ENCODE measurements at regions not wholly inside any gene's neighbourhood (a gene's known extent, or its start where the extent isn't known, plus 50 kb on each side); places are given as distances from the start of the nearest gene placed in this dataset.
"Not testable (repeated sequence)": the region's sequence is repeated elsewhere in the genome, so short reads cannot be mapped to it uniquely, and the experiment has no call there.

DNA sequence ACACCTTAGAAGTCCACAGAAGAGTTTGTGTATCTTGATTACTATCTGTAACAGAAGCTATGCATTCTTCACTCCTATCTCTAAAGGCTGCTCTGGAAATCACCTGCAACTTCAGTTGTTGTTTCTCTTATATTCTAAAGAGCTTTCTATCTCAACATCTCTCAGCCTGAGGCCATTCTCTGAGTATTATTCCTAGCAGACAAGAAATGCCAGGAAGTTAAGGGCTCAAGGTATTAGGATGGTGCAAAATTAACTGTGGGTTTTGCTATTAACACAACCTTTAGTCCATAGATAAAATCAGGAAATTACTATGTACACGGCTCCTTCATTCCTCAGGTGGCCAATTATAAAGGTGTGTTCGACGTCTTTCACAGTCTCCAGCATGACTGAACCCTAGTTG, 257.2 kb upstream of the ZNF337 start:
- TF ChIP-seq, protein P1, sequence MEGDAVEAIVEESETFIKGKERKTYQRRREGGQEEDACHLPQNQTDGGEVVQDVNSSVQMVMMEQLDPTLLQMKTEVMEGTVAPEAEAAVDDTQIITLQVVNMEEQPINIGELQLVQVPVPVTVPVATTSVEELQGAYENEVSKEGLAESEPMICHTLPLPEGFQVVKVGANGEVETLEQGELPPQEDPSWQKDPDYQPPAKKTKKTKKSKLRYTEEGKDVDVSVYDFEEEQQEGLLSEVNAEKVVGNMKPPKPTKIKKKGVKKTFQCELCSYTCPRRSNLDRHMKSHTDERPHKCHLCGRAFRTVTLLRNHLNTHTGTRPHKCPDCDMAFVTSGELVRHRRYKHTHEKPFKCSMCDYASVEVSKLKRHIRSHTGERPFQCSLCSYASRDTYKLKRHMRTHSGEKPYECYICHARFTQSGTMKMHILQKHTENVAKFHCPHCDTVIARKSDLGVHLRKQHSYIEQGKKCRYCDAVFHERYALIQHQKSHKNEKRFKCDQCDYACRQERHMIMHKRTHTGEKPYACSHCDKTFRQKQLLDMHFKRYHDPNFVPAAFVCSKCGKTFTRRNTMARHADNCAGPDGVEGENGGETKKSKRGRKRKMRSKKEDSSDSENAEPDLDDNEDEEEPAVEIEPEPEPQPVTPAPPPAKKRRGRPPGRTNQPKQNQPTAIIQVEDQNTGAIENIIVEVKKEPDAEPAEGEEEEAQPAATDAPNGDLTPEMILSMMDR (IDR thresholded peaks at IDR 0.05; ENCODE audit: insufficient read depth, low read depth, low read length), result not testable (repeated sequence)
- TF ChIP-seq EZH2 (IDR thresholded peaks at IDR 0.05; ENCODE audit: insufficient read depth, low read length), result not testable (repeated sequence)
